Neural cell (in vitro differentiated cells): ENCODE measurements at regions not wholly inside any gene's neighbourhood (a gene's known extent, or its start where the extent isn't known, plus 50 kb on each side); places are given as distances from the start of the nearest gene placed in this dataset.

ENCODE experiments used
- H2AFZ ChIP-seq: fragments of 200-600, 300-800 bp; sonication (generic), shearing (Covaris generic); 2 replicates; pipeline ENCODE4 v1.6.0; 2014; ENCODE audit warnings: low read depth, mild to moderate bottlenecking, antibody characterized with exemption, low read length, moderate library complexity
- H3F3A ChIP-seq: fragments of 200-600 bp; shearing (Covaris generic); 2 replicates; pipeline ENCODE4 v1.6.1; 2016; ENCODE audit warnings: mild to moderate bottlenecking, moderate library complexity, mixed read lengths, antibody characterized with exemption, low read length; ENCODE audit not compliant: insufficient read depth, poor library complexity, severe bottlenecking
- H3K27ac ChIP-seq: fragments of 200-600, 300-800 bp; sonication (generic), shearing (Covaris generic); 2 replicates; pipeline ENCODE4 v1.5.1; 2014; ENCODE audit warnings: mild to moderate bottlenecking, low read length, moderate library complexity
- H3K27me3 ChIP-seq: fragments of 300-800, 200-600 bp; sonication (generic), shearing (Covaris generic); 2 replicates; pipeline ENCODE4 v1.6.0; 2014; ENCODE audit warnings: mild to moderate bottlenecking, low read depth, low read length, moderate library complexity; ENCODE audit not compliant: insufficient read depth
- H3K36me3 ChIP-seq: fragments of 300-800, 200-600 bp; sonication (generic), shearing (Covaris generic); 2 replicates; pipeline ENCODE4 v1.5.1; 2014; ENCODE audit warnings: mild to moderate bottlenecking, antibody characterized with exemption, low read length, moderate library complexity; ENCODE audit not compliant: insufficient read depth
- H3K4me2 ChIP-seq: fragments of 300-800, 200-600 bp; sonication (generic), shearing (Covaris generic); 2 replicates; pipeline ENCODE4 v1.6.0; 2014; ENCODE audit warnings: mild to moderate bottlenecking, low read length
- H3K4me3 ChIP-seq: fragments of 300-800, 200-600 bp; sonication (generic), shearing (Covaris generic); 2 replicates; pipeline ENCODE4 v1.5.1; 2014; ENCODE audit warnings: mild to moderate bottlenecking, low read length, moderate library complexity
- H3K79me2 ChIP-seq: fragments of 200-600 bp; shearing (Covaris generic); replicated peaks from 2 replicates; pipeline ENCODE4 v1.6.0; 2014; ENCODE audit warnings: mild to moderate bottlenecking, low read length, moderate library complexity; ENCODE audit not compliant: insufficient read depth
- H3K9ac ChIP-seq: fragments of 300-800, 200-600 bp; sonication (generic), shearing (Covaris generic); 2 replicates; pipeline ENCODE4 v1.6.1; 2016; ENCODE audit warnings: mild to moderate bottlenecking, low read length, mixed read lengths
- H3K9me2 ChIP-seq: fragments of 200-600 bp; shearing (Covaris generic); 2 replicates; pipeline ENCODE4 v1.6.1; 2016; ENCODE audit warnings: mild to moderate bottlenecking, low read length, mixed read lengths; ENCODE audit not compliant: insufficient read depth
- H3K9me3 ChIP-seq: fragments of 200-600, 300-800 bp; sonication (generic), shearing (Covaris generic); 2 replicates; pipeline ENCODE4 v1.6.1; 2016; ENCODE audit warnings: mild to moderate bottlenecking, mixed run types, low read length, moderate library complexity, mixed read lengths
- H4K20me1 ChIP-seq: fragments of 200-600 bp; shearing (Covaris generic); 2 replicates; pipeline ENCODE4 v1.6.1; 2016; ENCODE audit warnings: mild to moderate bottlenecking, mixed run types; ENCODE audit not compliant: insufficient read depth
- CTCF ChIP-seq: fragments of 450-650 bp; IDR thresholded peaks from 2 replicates; pipeline ENCODE4 v1.5.1; 2014; ENCODE audit warnings: antibody characterized with exemption, mild to moderate bottlenecking, moderate library complexity; ENCODE audit not compliant: poor library complexity, severe bottlenecking
- EP300 ChIP-seq: fragments of 450-650 bp; conservative IDR thresholded peaks from 2 replicates; pipeline ENCODE4 v1.6.1; 2014; ENCODE audit warnings: antibody characterized with exemption, mild to moderate bottlenecking, moderate library complexity; ENCODE audit not compliant: poor library complexity, severe bottlenecking
- EZH2 ChIP-seq: fragments of 200-600, 300-800 bp; shearing (Covaris generic), sonication (generic); IDR thresholded peaks from 2 replicates; pipeline ENCODE4 v1.6.1; 2014; ENCODE audit warnings: antibody characterized with exemption, low read length, borderline replicate concordance, mild to moderate bottlenecking; ENCODE audit not compliant: insufficient read depth, poor library complexity, severe bottlenecking
- MXI1 ChIP-seq: fragments of 450-650 bp; conservative IDR thresholded peaks from 2 replicates; pipeline ENCODE4 v1.6.1; 2014; ENCODE audit warnings: antibody characterized with exemption, mild to moderate bottlenecking; ENCODE audit not compliant: poor library complexity, severe bottlenecking
- POLR2AphosphoS5 ChIP-seq: IDR thresholded peaks from 2 replicates; pipeline ENCODE4 v1.6.1; 2012
- RAD21 ChIP-seq: fragments of 450-650 bp; conservative IDR thresholded peaks from 2 replicates; pipeline ENCODE4 v1.6.1; 2014; ENCODE audit warnings: antibody characterized with exemption, mild to moderate bottlenecking, moderate library complexity
- REST ChIP-seq: IDR thresholded peaks from 2 replicates; pipeline ENCODE4 v1.6.1; 2012; ENCODE audit warnings: borderline replicate concordance
- SMC3 ChIP-seq: fragments of 450-650 bp; conservative IDR thresholded peaks from 2 replicates; pipeline ENCODE4 v1.6.1; 2014; ENCODE audit warnings: antibody characterized with exemption, mild to moderate bottlenecking, moderate library complexity; ENCODE audit not compliant: poor library complexity
- TAF1 ChIP-seq: IDR thresholded peaks from 2 replicates; pipeline ENCODE4 v1.6.1; 2012; ENCODE audit warnings: low read depth

GRCh38 chr12:65755596-65755978 is 68.7 kb upstream of the HMGA2 start:
- TF ChIP-seq RAD21 = no peak
- no peak for TF ChIP-seq TAF1
- no peak for TF ChIP-seq EZH2
- H3K27me3 ChIP-seq = no peaks in the 10 kb centered on the region
- no peak overlapping the region for H3K9ac ChIP-seq
- H3K9me2 ChIP-seq = no peaks in the 10 kb centered on the region
- no peaks in the 10 kb centered on the region for H4K20me1 ChIP-seq
- H3K27ac ChIP-seq = no peak overlapping the region
- no peak overlapping the region for H3K4me2 ChIP-seq
- no peak overlapping the region for H3K4me3 ChIP-seq
- H3F3A ChIP-seq = no peaks in the 10 kb centered on the region
- no peaks in the 10 kb centered on the region for H3K9me3 ChIP-seq
- H3K36me3 ChIP-seq = no peaks in the 10 kb centered on the region
- H3K79me2 ChIP-seq = no peaks in the 10 kb centered on the region
- H2AFZ ChIP-seq = no peak overlapping the region

- H3K9me3 ChIP-seq = no peaks in the 10 kb centered on the region
- no peak overlapping the region for H3K4me2 ChIP-seq
- H3K4me3 ChIP-seq = no peak overlapping the region
- TF ChIP-seq RAD21 (no peak), REST (no peak), CTCF (no peak)
- H3K9me2 ChIP-seq = no peaks in the 10 kb centered on the region
- H4K20me1 ChIP-seq = no peaks in the 10 kb centered on the region
- H3F3A ChIP-seq = no peaks in the 10 kb centered on the region
- no peak overlapping the region for H3K9ac ChIP-seq
- H3K27ac ChIP-seq = no peak overlapping the region
- H2AFZ ChIP-seq = no peak overlapping the region
- no peaks in the 10 kb centered on the region for H3K36me3 ChIP-seq
- no peaks in the 10 kb centered on the region for H3K79me2 ChIP-seq
- H3K27me3 ChIP-seq = no peaks in the 10 kb centered on the region
Observed at GRCh38 chr12:65756267-65756666, 68.0 kb upstream of the HMGA2 start.

GRCh38 chr12:65756956-65757511 is 67.2 kb upstream of the HMGA2 start:
- H3K9ac ChIP-seq = no peak overlapping the region
- TF ChIP-seq SMC3 (no peak), TAF1 (no peak), REST (no peak), POLR2AphosphoS5 (no peak), RAD21 (no peak), EP300 (no peak), CTCF (no peak), EZH2 (no peak), MXI1 (no peak)
- H3K27me3 ChIP-seq = no peaks in the 10 kb centered on the region
- H3K4me3 ChIP-seq = no peak overlapping the region
- no peaks in the 10 kb centered on the region for H4K20me1 ChIP-seq
- no peaks in the 10 kb centered on the region for H3F3A ChIP-seq
- no peak overlapping the region for H3K27ac ChIP-seq
- no peaks in the 10 kb centered on the region for H3K9me3 ChIP-seq
- no peak overlapping the region for H3K4me2 ChIP-seq
- H2AFZ ChIP-seq = no peak overlapping the region
- no peaks in the 10 kb centered on the region for H3K9me2 ChIP-seq
- no peaks in the 10 kb centered on the region for H3K36me3 ChIP-seq
- H3K79me2 ChIP-seq = no peaks in the 10 kb centered on the region
